ENCODE measurements at regions not wholly inside any gene's neighbourhood (a gene's known extent, or its start where the extent isn't known, plus 50 kb on each side); places are given as distances from the start of the nearest gene placed in this dataset.
"Not testable (repeated sequence)": the region's sequence is repeated elsewhere in the genome, so short reads cannot be mapped to it uniquely, and the experiment has no call there.

- DNase-seq: peak; percentile 88
Observed at GRCh38 chr15:94844538-94845389, 613.4 kb downstream of the MCTP2 start.

GRCh38 chr15:94845390-94845716 is 614.0 kb downstream of the MCTP2 start:
- DNase-seq: no peak

GRCh38 chr15:94847325-94847724 is 616.0 kb downstream of the MCTP2 start:
- no peak for DNase-seq

GRCh38 chr15:94848054-94848453 is 616.7 kb downstream of the MCTP2 start:
- DNase-seq: no peak

- DNase-seq: no peak
Observed at GRCh38 chr15:94855018-94855408, 623.7 kb downstream of the MCTP2 start.

- no peak for DNase-seq
Observed at GRCh38 chr15:94855409-94856266, 624.3 kb downstream of the MCTP2 start.

- DNase-seq: no peak
Observed at GRCh38 chr15:94856267-94856854, 625.0 kb downstream of the MCTP2 start.

GRCh38 chr15:94857466-94857865 is 626.1 kb downstream of the MCTP2 start:
- no peak for DNase-seq

- no peak for DNase-seq
Observed at GRCh38 chr15:94858011-94858410, 626.6 kb downstream of the MCTP2 start.

- DNase-seq: no peak
Observed at GRCh38 chr15:94858449-94858848, 627.1 kb downstream of the MCTP2 start.

- no peak for DNase-seq
Observed at GRCh38 chr15:94858920-94859319, 627.6 kb downstream of the MCTP2 start.

- DNase-seq: no peak
Observed at GRCh38 chr15:94864600-94864999, 633.2 kb downstream of the MCTP2 start.

- not testable (repeated sequence) for DNase-seq
Observed at GRCh38 chr15:94868265-94868664, 636.9 kb downstream of the MCTP2 start.

- no peak for DNase-seq
Observed at GRCh38 chr15:94875550-94875949, 644.2 kb downstream of the MCTP2 start.

GRCh38 chr15:94877833-94878232 is 646.5 kb downstream of the MCTP2 start:
- no peak for DNase-seq

GRCh38 chr15:94882071-94882712 is 650.8 kb downstream of the MCTP2 start:
- no peak for DNase-seq

- DNase-seq: no peak
Observed at GRCh38 chr15:94887391-94887790, 656.0 kb downstream of the MCTP2 start.

GRCh38 chr15:94889153-94889552 is 657.8 kb downstream of the MCTP2 start:
- no peak for DNase-seq

- DNase-seq: no peak
Observed at GRCh38 chr15:94893091-94893490, 661.7 kb downstream of the MCTP2 start.

- DNase-seq: no peak
Observed at GRCh38 chr15:94894056-94894455, 662.7 kb downstream of the MCTP2 start.

GRCh38 chr15:94909510-94909909 is 678.1 kb downstream of the MCTP2 start:
- DNase-seq: no peak

- no peak for DNase-seq
Observed at GRCh38 chr15:94910166-94910565, 678.8 kb downstream of the MCTP2 start.

Measured in renal pelvis (tissue), 1 donor.